GM21528 (cell line): ENCODE measurements at regions not wholly inside any gene's neighbourhood (a gene's known extent, or its start where the extent isn't known, plus 50 kb on each side); places are given as distances from the start of the nearest gene placed in this dataset.

Experiments
- ATAC-seq: cut with Tn5 transposase; IDR thresholded peaks from one replicate; pipeline ENCODE4 v1.9.1; 2021; ENCODE audit warnings: mild to moderate bottlenecking, moderate library complexity; ENCODE audit not compliant: unreplicated experiment, low FRiP score

DNA sequence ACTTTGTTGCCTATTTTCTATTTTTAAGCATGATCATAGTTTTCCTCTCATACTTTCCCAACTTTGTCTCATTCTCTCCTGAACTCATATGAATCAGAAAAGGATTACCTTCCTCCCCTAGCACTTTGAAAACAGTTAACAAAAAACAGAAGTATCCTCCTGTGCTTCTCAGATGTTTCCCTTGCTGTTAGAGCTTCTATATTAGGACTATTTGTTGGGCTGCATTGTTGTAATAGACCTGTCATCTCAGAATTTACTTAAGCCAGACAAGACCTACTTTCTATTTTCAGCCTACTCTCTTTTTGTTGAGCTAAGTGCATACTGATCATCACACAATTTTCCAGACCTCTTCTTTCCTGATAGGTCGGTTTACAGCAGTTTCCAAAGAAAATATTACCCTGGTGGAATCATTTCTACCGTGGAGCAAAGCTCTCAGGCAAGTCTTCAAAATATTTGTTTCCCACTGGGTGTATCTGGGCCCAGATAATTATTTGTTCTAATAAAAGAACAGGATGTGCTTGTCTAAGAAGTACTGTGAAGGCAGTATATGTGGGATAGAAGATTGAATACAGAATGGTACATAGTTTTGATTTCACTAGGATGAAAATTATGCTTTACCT is 411.9 kb upstream of the KLF6 start:
- no peak for ATAC-seq

DNA sequence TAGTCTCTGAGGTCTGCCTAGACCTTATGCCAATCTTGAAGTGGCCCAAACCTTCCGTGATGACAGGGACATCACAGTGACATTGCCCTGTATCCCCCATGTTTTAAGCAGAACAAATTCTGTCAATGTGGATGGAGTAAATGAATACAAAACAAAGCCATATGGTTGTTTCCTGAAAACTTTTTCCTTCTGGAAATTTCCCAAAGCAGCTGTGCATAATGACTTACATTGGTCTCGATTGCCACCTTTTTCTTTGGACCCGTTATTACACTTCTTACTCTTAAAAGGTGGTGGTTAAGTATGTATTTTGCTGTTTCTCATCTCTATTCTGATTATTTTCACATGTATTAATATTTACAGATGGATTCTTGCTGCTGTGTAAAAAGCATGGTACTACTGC is 411.2 kb upstream of the KLF6 start:
- ATAC-seq, result no peak

DNA sequence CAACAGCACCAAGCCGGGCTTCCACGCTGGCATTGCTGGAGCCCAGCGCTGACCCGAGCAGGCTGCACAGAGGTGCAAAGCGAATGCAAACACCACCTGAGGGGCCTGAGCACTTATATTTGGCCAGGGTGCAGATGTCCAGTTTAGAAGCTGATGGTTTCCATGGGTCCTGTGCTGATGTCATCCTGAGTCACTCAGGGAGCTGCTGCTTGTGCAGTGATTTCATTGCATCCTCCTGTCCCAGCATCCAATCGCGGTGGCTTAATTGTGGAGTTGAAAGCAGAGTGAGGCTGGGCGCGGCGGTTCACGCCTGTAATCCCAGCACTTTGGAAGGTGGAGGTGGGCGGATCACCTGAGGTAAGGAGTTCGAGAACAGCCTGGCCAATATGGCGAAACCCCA is 410.2 kb upstream of the KLF6 start:
- ATAC-seq, result no peak

DNA sequence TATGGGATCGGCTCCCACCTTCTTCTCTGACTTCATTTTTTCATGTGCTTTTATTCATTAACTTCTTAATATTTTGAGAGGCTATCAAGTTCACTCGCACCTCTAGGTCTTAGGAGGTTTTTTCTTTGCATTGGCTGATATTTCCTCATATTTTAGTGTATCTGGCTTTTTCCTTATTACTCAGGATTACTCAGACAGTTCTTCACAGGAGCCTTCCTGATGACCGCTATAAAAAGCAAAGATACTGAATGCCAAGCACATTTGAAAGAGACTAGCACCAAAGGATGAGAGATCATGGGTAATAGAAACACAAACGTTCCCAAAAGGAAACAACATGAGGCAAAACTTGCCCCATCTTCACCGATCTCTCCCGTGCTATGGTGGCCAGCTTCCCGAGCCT is 409.2 kb upstream of the KLF6 start:
- no peak for ATAC-seq

GRCh38 chr10:4191894-4192293 is 406.9 kb upstream of the KLF6 start:
- ATAC-seq, result no peak

DNA sequence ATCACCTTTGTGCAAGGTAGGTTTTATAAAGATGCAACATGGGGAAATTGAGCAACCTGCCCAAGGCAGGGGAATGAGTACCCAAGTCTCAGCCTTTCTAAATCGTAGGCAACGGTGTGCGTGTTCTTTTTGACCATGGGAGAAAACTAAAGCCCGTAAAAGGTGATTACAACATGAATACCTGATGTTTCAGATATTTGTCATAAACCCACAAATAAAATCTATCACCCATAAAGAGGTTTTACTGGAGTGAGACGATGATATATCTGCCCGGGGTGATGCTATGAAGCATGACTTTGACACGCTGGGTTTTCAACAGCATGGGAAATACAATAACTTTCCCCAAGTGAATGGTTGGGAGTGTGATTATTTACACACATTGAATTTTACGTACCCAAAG is 406.3 kb upstream of the KLF6 start:
- ATAC-seq, result no peak

DNA sequence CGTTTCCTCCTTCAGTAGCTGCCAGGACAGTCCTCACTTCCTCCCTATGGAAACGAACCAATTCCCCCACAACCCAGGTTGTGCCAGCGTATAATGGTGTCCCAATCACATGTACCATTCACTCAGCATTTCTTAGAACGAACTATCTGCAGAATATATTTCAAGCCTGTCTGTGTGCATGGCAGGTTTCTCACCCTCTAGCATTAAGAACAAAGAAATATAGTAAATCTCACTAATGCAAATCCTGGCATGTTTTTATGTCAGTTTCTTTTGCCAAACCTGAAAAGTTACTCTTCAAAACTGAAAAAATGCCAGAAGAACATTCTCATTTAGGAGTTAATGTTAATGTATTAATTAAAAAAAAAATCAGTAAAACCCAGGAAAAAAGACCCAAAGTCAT is 405.9 kb upstream of the KLF6 start:
- ATAC-seq, result no peak

GRCh38 chr10:4189281-4189680 is 404.3 kb upstream of the KLF6 start:
- no peak for ATAC-seq

DNA sequence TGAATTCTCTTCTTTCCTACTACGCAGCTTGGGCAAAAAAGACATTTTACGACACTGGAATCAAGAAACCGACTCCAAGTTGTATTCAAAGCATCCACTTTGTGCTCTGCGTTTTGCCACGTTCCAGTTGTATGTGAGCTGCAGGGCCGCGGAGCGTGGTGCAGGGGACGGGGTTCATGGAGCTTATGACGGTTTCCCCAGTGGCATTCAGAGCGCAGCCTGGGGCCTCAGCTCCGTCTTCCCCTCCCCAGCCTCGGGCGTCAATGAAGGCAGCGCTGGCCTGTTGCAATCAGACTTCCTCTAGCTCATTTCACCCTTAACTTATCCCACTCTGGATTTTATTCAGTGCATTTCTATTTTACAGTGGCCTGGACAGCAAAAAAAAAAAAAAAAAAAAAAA is 403.4 kb upstream of the KLF6 start:
- no peak for ATAC-seq

DNA sequence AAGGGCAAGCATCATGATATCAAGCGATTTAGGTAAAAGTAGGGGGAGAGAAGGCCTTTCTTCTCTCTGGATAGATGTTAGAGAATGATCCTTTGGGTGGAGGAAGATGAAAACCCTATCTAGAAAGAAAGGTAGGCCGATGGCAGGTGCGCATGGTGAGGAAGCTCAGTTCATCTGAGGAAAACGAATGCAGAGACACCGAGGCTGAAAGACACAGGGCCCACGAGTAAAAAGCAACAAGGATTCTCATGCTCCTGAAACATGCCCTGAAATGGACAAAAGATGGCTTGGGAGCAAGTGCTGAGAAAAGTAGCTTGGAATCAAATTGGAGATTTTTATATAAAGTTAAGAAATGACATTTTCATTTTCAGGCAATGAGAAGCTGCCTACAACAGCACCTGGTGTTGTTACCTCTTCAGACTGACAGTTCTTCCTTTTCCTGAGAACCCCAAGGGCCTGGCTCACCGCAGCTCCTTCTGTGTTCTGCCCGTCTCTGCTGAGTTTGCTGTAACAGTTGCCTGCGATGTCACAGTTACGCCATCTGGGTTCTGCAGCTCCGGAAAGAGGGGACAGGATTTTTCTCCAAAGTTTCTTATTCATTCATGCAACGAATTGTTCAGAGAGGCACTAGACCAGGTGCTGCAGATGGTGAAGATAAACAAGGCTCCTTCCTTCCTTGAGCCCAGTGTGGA is 402.0 kb upstream of the KLF6 start:
- no peak for ATAC-seq

- ATAC-seq, result no peak
Observed at GRCh38 chr10:4183761-4184261, 398.8 kb upstream of the KLF6 start.

DNA sequence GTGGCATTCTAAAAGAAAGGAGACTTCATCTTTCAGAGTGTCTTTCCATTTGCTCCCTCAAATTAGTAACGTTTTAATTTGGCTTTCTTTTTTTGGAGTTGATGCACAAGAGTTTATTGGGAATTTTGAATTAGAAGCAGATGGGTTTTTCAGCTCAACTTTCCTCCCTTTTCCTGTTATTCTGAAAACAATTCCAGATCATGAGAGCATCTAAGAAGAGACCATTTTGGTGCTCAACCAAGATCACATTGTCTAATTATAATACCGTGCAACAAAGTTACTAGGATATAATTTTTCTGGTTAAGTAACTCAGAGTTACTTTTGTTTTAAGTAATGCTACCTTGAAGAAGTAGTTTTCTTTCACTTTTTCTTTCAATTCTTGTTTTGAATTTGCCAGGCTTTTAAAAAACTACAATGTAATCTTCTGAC is 396.6 kb upstream of the KLF6 start:
- no peak for ATAC-seq

GRCh38 chr10:4181081-4181480 is 396.1 kb upstream of the KLF6 start:
- no peak for ATAC-seq

GRCh38 chr10:4177791-4178190 is 392.8 kb upstream of the KLF6 start:
- ATAC-seq, result no peak

GRCh38 chr10:4176500-4177281 is 391.7 kb upstream of the KLF6 start:
- ATAC-seq, result no peak

GRCh38 chr10:4174197-4174596 is 389.2 kb upstream of the KLF6 start:
- no peak for ATAC-seq

DNA sequence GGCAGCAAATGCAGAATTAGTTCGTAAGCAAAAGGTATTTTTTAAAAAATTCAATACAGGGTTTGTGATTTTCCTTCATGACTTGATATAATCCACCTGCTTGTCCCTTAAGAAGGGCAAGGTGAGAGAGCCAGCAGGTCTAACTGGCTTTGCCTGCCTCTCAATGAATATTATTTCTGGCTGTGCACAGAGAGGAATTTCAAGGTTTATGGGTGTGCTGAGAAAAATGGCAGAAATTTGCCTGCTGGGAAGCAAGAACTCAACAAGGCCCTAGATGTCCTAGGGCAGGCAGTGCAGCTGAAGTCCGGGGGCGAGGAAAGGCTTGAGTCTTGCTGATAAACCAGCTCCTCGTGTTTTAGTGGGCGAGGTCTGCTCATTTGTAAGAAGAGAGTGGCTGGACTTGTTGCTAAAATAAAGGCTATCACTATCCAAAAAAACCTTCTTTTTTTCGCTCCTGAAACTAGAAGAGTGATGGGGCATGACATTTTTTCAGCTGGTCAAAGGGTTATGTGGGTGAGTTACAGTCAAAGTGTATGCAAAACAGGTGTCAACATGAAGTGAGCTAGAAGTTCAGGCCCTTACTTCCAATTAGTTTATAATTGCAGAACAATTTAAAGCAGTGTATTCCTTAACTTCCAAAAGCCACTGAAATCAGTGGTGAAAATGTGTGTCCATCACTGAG is 385.8 kb upstream of the KLF6 start:
- ATAC-seq, result no peak

DNA sequence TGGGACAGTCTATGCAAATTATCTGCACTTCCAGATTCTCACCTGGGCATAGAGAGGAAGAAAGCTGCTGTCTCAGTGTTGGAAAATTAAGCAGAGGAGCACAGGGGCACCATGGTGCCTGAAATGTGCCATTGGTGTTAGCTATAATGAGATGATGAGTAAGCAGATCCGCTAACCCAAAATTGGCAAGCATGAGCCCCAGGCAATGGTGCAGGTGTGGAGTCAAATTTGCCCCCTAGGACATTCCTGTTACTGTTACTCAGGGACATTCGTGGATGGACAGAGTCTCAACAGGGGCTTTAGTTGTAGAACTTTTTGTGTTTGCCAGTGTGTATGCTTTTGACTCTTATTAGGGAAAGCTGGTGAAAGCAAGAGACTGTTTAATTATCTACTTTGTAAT is 385.2 kb upstream of the KLF6 start:
- no peak for ATAC-seq

GRCh38 chr10:4169448-4169847 is 384.4 kb upstream of the KLF6 start:
- no peak for ATAC-seq

DNA sequence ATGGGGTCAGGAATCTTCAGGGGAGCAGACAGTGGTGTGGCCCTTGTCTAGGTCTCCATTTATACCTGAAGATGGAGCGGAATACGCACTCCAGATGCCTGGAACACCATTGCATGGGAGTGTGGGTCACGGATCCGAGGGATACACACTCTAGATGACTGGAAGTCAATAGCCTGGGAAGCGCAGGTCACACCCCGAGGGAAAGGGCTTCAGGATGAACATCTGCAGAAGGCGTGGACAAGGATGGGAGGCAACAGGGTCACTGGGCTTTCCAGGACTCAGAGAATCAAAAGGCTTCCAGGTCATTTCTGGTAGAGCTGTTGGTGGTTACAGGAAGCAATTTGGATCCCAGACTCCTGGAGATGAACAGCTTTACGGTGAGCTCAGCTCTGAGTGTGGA is 382.2 kb upstream of the KLF6 start:
- no peak for ATAC-seq
